Glutamatergic neuron (in vitro differentiated cells): ENCODE measurements at regions not wholly inside any gene's neighbourhood (a gene's known extent, or its start where the extent isn't known, plus 50 kb on each side); places are given as distances from the start of the nearest gene placed in this dataset.

ENCODE experiments used
- DNase-seq: peaks from one replicate; pipeline ENCODE4 v3.0.0; 2022
- H3K27ac Mint-ChIP-seq: one replicate; pipeline ENCODE4 v1.8.0; 2020; ENCODE audit warnings: mild to moderate bottlenecking, mixed read lengths, inconsistent platforms; ENCODE audit not compliant: unreplicated experiment
- H3K27me3 Mint-ChIP-seq: one replicate; pipeline ENCODE4 v1.8.0; 2020; ENCODE audit warnings: mild to moderate bottlenecking, moderate library complexity, mixed read lengths, inconsistent platforms; ENCODE audit not compliant: unreplicated experiment
- H3K36me3 Mint-ChIP-seq: one replicate; pipeline ENCODE4 v1.8.0; 2020; ENCODE audit warnings: mild to moderate bottlenecking, mixed read lengths, inconsistent platforms; ENCODE audit not compliant: unreplicated experiment
- H3K4me1 Mint-ChIP-seq: one replicate; pipeline ENCODE4 v1.8.0; 2020; ENCODE audit warnings: mild to moderate bottlenecking, low read depth, mixed read lengths, inconsistent platforms; ENCODE audit not compliant: unreplicated experiment
- H3K4me3 Mint-ChIP-seq: one replicate; pipeline ENCODE4 v1.8.0; 2020; ENCODE audit warnings: mild to moderate bottlenecking, mixed read lengths, inconsistent platforms; ENCODE audit not compliant: unreplicated experiment
- H3K9me3 Mint-ChIP-seq: one replicate; pipeline ENCODE4 v1.8.0; 2020; ENCODE audit warnings: mild to moderate bottlenecking, moderate library complexity, mixed read lengths, inconsistent platforms; ENCODE audit not compliant: unreplicated experiment
- TF ChIP-seq, protein P1 (sequence below): fragments of 200-600 bp; sonication (generic); IDR thresholded peaks from one replicate; pipeline ENCODE4 v1.5.0; 2021; ENCODE audit not compliant: partially characterized antibody, unreplicated experiment

DNA sequence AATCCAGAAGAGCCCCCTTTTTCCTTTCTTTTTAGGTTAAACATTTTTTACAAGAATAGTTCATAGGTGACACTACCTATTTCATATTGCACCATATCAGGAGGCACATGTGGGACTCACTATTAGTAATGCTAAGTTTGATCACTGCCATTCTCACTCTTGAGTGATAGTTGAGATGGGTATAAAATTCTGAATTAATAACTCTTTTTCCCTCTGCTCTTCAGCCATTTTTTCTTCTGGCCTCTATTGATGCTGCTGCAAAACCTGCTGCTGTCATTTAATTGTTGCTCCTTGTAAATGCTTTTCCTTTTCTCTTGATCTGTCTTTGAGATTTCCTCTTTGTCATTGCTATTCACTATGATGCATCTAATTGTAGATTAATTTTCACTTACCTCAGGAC is 482.0 kb downstream of the MID1IP1 start:
- H3K36me3 Mint-ChIP-seq, result no peaks in the 10 kb centered on the region
- no peak for DNase-seq
- no peaks in the 10 kb centered on the region for H3K9me3 Mint-ChIP-seq
- TF ChIP-seq, protein P1, sequence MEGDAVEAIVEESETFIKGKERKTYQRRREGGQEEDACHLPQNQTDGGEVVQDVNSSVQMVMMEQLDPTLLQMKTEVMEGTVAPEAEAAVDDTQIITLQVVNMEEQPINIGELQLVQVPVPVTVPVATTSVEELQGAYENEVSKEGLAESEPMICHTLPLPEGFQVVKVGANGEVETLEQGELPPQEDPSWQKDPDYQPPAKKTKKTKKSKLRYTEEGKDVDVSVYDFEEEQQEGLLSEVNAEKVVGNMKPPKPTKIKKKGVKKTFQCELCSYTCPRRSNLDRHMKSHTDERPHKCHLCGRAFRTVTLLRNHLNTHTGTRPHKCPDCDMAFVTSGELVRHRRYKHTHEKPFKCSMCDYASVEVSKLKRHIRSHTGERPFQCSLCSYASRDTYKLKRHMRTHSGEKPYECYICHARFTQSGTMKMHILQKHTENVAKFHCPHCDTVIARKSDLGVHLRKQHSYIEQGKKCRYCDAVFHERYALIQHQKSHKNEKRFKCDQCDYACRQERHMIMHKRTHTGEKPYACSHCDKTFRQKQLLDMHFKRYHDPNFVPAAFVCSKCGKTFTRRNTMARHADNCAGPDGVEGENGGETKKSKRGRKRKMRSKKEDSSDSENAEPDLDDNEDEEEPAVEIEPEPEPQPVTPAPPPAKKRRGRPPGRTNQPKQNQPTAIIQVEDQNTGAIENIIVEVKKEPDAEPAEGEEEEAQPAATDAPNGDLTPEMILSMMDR, result no peak
- no peaks in the 10 kb centered on the region for H3K4me1 Mint-ChIP-seq
- H3K4me3 Mint-ChIP-seq, result no peak overlapping the region
- H3K27me3 Mint-ChIP-seq, result no peaks in the 10 kb centered on the region
- H3K27ac Mint-ChIP-seq, result no peak overlapping the region

DNA sequence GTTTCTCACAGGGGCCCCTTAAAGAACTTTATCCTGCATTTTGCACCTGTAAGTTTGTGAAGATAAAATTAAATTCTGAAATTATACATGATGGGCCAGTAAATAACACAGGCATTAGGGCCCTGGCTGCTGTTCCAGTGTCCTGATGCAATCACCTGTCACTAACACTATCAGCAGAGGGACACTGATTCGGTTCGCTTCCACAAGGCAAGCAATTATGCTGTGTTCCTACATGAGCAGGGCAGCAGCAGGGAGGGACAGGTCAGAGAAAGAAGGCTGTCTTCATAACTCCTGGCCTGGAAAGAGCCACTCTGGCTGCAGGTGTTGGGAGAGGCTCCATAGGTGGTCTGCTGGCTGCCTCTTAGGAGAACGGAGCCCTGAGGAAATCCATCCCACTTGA is 487.3 kb downstream of the MID1IP1 start:
- no peaks in the 10 kb centered on the region for H3K27me3 Mint-ChIP-seq
- peaks cover 2% of the 10 kb centered on the region for H3K9me3 Mint-ChIP-seq
- H3K4me1 Mint-ChIP-seq, result no peaks in the 10 kb centered on the region
- DNase-seq, result no peak
- no peak overlapping the region for H3K4me3 Mint-ChIP-seq
- H3K27ac Mint-ChIP-seq, result no peak overlapping the region
- no peaks in the 10 kb centered on the region for H3K36me3 Mint-ChIP-seq
- TF ChIP-seq, protein P1, result no peak

DNA sequence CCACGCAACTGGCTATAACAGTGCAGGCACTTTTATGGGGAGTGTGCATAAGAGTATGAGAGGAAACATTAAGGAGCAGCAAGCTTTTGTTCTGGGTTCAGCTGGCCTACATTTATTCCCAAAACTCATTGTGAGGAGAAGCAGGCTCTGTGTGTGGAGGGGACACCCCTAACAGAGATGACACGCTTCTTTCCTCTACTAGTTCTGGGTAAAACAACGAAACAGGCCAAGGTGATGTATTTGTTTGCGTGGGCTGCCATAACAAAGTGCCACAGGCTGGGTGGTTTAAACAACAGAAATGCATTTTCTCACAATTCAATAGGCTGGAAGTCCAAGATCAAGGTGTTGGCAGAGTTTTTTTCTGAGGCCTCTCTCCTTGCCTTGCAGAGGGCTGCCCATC is 488.6 kb downstream of the MID1IP1 start:
- TF ChIP-seq, protein P1, result no peak
- Mint-ChIP-seq H3K9me3 (peaks cover 2% of the 10 kb centered on the region), H3K36me3 (no peaks in the 10 kb centered on the region), H3K4me1 (no peaks in the 10 kb centered on the region), H3K4me3 (no peak overlapping the region), H3K27me3 (no peaks in the 10 kb centered on the region), H3K27ac (no peak overlapping the region)
- no peak for DNase-seq

DNA sequence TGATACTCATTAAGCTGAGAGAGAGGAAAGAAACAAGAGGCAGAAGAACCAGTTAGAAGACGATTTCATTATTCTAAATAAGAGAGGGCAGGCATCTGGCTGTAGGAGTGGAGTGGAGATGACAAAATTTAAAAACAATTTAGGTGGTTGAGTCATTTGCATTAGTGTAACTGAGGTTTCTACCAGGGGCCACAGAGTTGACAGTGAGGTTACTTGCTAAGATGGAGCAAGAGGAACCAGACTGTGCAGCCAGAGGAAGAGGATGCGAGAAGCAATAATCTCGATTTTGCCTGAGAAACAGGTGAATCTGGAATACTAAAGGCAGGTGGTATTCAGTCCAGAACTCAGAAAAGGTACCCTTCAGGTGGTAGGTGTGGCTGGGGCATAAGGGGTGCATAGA is 491.9 kb downstream of the MID1IP1 start:
- Mint-ChIP-seq H3K27me3 (peaks cover 4% of the 10 kb centered on the region), H3K36me3 (no peaks in the 10 kb centered on the region), H3K4me3 (no peak overlapping the region), H3K27ac (no peak overlapping the region), H3K4me1 (no peaks in the 10 kb centered on the region), H3K9me3 (peaks cover 2% of the 10 kb centered on the region)
- DNase-seq, result no peak
- TF ChIP-seq, protein P1, result no peak

DNA sequence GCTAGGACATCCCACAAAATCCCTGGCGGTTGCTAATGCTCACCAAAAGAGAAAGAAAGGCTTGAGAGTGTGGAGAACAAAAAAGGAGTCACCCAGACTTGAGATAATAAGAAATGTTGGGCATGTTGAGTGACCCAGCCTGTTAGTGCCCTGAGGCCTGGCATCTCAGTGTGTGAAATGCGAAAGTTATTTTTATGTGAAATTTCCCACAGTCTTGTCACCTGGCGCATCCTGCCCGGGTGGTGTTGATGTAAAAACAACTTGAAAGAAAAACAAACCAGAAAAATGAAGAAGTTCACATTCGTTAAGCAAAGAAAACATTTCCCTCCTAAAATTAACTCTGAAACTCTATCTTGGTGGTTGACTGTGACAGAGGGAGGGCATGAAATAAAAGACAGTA is 495.2 kb downstream of the MID1IP1 start:
- H3K27me3 Mint-ChIP-seq, result peaks cover 4% of the 10 kb centered on the region
- peaks cover 4% of the 10 kb centered on the region for H3K9me3 Mint-ChIP-seq
- no peaks in the 10 kb centered on the region for H3K36me3 Mint-ChIP-seq
- no peak overlapping the region for H3K27ac Mint-ChIP-seq
- H3K4me1 Mint-ChIP-seq, result no peaks in the 10 kb centered on the region
- TF ChIP-seq, protein P1, result no peak
- H3K4me3 Mint-ChIP-seq, result no peak overlapping the region
- DNase-seq, result no peak
